ENCODE measurements at regions not wholly inside any gene's neighbourhood (a gene's known extent, or its start where the extent isn't known, plus 50 kb on each side); places are given as distances from the start of the nearest gene placed in this dataset.

DNA sequence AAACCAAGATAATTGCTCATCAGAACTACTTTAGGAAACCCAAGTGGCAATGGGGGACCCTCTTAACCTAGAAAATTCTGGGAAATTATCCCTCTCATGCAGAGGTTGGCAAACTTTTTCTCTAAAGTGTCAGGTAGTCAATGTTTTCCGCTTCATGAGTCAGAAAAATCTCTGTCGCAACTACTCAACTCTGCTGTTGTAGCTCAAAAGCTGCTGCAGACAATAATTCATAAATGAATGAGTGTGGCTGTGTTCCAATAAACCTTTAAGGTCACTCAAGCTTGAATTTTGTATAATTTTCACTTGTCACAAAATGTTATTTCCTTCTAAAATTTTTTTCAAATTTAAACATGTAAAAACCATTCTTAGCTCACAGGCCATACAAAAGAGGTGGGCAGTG is 193.4 kb upstream of the MID1 start:
- DNase-seq (ENCODE audit: low spot score), result no peak

DNA sequence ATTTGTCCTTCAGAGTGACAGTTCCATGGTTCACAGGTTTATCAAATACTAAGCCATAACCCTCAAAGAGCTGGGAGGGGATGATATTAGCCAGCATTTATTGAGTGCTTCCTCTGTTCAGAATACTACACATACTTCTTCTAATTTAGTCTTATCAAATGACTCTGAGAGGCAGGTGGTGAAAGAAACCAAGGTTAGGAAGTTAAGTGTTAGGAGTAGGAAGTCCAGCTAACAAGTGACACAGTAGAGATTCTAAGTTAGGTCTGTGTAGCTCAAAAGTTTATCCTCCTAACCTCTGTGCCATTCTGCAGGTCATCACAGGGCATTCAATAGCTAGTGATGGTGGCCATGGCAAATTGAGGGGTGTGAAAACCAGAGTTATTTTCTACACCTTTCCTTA is 198.3 kb upstream of the MID1 start:
- DNase-seq (ENCODE audit: low spot score), result no peak

DNA sequence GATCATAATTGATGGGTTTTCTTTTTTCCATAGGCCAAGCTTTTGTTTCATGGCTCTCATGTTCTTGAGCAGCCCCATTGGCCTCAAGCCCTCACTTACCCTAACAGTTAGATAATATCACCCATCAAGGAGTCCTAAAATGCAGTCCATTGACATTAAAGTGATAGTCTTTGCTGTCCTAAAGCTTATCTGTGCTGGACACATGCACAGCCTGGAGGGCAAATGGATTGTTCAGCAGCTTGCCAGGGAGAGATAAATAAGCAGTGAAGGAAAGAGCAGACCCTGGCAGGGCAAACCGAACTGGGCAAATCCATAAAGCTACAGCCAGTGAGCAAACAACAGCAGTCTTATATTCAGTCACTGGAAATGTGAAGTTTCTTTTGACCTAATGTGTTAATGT is 199.6 kb upstream of the MID1 start:
- DNase-seq (ENCODE audit: low spot score), result no peak

DNA sequence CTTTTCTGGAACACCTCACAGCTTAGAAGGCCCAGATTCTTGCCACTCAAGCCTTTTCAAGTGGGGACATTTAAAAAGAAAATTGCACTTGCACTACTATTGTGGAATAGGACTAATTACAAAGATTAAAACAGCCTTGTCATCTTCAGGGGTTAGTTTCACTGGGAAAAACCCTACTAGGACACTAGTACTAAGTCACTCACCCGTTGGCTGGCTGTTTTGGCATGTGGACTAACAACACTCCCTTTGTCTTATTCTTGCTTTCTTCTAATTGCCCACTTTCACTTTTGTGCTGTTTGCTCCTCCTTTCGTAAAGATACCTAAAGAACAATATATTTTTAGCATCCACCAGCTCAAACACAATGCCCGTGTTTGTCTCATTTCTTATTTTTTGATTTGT is 200.9 kb upstream of the MID1 start:
- no peak for DNase-seq (ENCODE audit: low spot score)

DNA sequence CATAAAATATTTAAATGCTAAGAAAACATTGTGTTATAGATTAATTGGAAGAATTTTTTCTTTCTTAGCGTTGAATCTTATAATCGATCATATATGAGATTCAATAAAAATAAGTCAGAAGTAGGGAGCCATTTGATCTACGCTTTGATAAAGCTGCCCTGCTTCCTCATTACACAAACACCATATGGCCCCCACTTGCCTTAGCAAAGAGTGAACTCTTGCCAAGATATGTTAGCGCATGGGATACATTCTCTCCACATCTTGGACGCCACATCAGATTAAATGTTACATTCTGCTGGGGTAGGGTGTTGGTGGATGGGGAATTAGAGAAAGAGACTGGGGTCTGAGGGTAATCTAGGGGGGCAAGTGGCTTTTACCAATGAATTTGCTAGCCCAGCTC is 207.7 kb upstream of the MID1 start:
- DNase-seq (ENCODE audit: low spot score), result no peak

DNA sequence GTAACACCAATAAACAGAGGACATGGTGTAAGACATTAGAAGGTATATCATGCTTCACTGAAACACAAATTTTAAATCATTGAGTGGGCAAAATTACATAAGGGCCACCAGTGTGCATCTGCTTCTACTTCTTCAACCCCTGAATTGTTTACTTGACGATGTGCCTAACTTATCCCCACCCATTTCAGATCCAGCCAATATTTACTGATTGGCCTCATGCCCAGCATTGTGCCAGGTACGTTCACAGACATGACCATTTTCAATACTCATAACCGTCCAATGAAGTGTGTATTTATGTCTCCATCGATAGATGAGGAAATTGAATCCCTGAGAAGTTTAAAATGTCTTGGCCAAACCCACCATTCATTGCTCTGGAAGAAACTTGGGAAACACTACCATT is 208.3 kb upstream of the MID1 start:
- no peak for DNase-seq (ENCODE audit: low spot score)

DNA sequence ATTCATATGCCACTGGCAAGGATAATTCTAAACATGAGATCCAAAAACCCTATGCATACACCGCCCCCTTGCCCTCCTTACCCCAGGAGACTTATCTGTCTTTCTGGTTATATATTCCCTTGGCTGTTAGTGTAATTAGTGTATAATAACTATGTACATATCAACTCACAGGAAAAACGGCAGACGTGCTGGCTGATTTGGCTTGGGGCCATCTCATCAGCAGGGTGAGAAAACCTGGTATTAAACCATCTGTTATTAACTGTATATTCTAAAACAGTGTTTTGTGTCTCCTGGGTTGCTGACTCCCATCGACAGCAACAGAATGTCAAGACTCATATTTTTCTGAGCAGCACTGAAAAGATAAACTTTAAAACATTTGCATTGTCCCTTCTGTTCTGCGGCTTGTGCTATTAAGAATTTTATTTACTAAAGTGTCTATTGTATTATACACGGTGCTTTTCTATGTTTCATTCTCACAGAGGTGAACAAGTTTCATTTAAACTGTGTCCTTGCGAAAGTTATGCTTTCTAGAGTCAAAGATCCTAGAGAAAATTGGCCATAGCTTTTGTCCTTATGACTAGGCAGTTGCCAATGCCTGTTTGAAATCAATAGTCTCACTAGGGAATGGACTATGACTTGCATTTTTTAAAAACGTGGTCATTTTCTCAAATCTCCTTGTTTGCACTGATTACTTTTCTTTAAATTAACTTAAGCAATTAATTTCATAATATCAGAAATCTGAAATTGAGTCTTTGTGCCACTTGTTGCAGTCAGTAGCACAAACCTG is 211.5 kb upstream of the MID1 start:
- no peak for DNase-seq (ENCODE audit: low spot score)

DNA sequence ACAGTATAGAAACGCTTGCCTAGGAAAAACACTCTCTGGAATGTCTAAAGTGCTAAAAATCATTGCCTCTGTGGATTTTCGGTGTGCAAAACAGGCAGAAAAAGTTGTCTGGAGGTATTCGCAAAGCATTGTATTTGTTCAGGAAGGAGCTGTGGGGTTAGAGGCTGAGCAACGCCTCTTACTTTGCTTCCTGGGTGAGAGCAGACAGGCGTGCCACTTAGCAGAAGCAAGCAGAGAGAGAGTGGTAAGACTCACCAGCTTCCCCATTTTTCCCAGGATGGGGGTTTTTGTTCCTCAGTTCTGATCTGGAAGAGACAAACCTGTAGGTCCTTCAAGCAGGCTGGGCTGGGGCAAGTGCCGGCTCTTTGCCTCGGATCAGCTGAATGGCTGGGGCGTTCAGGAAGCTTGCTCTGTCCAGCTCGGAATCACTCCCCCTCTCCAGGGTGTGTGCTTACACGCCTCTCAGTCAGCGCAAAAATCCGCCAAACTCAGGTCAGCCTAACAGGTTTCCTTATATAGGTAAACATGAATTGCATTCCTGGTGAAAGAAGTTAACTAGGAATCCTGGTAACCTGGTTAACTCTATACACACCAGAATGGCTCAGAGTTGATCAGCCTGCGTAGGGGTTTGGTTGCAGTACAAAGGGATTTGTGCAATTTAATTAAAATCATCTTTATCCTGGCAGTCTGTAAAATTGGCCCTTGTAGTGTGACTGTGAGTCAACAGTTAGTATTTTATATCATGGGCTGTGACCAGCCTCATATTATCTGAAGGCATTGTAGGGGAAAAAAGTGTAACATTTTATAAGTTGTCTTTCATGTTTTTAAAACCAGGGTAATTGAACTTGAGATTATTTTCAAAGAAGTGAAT is 213.1 kb upstream of the MID1 start:
- DNase-seq (ENCODE audit: low spot score), result no peak

DNA sequence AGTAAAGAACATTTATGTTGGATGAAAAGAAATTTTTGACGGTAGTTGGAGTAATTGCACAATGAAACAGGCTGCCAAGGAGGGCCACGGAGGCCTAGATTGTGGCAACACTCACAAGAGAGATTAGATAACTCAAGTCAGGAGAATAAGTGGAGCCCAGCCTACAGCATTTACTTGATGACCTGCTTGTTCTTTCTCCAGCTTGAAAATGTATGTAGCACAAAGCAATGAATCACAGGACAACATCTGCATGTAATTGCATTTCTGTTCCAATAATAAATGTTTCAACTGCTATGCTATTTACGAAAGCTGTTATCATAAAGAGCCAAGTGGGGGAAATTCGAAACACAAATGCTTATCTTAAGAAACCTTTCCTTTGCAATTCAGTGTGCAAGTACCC is 221.2 kb upstream of the MID1 start:
- DNase-seq (ENCODE audit: low spot score), result no peak

DNA sequence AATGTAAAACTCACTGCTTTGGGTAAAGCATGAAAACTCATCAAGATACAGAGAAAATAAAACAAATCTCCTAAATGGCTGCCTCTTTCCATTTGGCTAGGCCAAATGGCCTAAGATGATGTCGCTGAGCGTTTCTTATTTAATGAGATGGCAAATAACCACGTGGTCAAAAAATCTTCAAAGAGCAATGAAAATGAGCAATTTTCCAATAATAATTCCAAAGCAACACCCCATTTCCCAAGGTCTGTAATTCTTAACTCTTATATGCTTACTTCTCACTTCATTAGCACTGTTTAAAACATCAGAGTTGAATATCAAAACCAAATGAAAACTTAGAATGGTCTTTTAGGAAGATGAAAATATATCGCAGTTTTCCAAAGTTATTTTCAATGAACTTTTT is 222.3 kb upstream of the MID1 start:
- no peak for DNase-seq (ENCODE audit: low spot score)

DNA sequence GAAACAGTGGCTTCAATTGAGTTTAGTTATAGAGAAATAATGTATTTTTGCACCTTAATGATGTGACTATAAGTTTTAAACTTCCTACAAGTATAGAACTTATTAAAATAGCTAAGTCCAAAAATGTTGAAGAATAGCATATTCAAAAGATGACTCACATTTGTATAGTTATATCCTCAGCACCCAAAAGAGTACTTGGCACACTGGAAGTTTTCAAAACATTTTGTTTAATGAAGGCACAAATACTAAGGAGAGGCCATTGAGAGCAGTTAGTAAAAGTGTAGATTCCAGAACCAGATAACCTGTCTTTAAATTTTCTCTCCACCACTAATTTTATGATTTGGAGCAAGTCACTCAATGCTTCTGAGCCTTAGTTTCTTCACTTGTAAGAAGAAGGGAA is 226.9 kb upstream of the MID1 start:
- DNase-seq (ENCODE audit: low spot score), result peak; percentile 1

DNA sequence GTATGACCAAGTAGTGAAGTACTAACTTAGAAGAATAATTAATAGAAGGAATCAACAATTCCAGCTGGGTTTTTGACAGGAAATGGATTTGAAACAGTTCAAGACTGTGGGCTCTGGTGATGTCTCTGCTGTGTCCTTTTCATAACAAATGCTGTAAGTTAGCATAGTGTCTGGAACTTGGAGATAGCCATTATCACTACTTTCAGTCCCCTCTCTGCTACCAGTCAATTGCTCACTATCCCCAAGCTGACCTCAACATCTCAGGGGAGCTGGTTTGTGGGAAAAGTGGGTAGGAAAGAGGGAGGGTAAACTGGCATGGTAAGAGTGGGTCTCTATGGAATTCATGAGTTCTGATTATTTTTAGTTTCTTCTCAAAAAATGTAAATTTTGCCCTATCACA is 231.4 kb upstream of the MID1 start:
- DNase-seq (ENCODE audit: low spot score), result no peak

DNA sequence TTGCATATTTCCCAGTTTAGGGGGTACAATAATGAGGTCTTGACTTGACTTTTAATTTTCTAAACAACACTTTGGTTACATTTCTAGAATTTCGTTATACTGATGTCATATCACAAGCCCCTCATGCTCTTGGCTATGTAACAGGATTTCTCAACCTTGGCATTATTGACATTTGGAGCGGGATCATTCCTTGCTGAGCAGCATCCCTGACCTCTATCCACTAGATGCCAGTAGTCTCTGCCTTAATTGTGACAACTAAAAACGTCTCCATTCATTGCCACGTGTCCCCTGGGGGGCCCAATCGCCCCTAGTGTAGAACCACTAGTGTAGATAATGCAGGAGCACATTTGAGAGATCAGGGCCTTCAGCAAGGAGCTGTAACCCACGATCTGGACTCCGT is 234.2 kb upstream of the MID1 start:
- no peak for DNase-seq (ENCODE audit: low spot score)

DNA sequence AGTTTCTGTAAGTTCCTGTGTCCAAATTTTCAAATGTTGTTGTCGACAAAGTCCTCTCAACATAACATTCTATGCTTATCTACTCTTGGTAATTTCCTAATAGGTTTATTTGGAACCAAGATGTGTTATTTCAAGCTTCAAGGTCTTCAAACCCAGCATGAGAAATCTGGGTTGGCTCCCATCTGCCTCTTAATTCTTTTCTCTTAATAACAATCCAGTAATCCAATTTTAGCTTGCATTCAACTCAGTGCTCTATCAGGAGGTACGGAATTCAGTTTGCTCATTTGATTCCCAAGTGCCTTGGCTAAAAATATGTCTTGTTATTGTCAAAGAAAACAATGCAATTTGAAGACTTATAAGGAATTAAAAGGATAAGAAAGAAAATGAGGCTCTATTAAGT is 235.5 kb upstream of the MID1 start:
- no peak for DNase-seq (ENCODE audit: low spot score)

DNA sequence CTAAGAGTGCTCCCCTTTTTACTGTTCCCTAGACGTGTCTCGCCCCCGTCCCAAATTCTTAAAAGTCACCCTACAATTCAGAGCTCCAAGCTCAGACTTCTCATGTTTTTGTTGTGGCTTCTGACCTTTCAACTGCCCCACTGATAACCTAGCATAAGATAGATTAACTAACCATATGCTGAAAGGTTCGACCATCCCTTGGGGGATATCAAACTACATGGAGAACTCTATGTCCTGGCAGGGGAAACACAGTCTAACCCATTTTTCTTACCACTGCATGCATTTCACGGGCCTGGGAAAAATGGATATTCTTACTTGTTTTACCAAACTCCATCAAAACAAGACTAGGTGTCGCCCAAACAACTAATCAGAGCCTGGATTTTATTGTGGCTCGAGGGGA is 236.4 kb upstream of the MID1 start:
- DNase-seq (ENCODE audit: low spot score), result no peak

DNA sequence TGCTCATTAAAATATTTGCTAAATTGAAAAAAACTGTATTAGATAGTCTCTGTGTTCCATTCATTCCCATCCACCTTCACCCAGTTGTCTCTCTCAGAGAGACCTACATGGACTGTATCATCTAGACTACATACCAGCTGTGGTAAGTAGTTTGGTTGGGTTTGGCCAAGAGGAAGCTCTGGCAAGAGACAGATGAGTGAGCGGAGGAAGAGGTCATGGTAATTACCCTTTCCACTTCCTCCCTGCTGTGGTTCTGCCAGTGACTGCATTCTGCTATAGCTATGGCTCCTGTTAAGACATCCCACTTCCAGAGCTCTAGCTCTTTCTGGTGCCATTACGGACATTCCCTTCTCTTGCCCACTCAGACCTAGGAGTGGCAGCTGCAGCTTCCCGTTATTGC is 239.0 kb upstream of the MID1 start:
- DNase-seq (ENCODE audit: low spot score), result no peak

DNA sequence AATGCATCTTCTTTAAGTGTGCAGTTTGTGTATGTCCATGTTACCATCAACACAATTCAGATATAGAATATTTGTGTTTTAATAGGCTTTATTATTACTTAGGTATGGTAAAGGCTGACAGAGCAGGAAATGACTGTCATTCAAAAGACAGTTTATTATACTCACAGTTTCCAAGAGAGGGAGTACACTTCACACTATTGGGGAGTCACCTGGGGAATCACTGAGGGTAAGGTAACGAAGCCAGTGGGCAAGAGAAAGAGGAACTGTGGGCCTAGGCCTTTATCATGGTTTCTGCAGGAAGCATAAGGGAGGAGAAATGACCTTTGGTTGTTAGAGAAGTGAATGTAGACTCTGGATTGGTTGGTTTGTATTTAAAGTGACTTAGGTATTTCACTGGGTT is 235.1 kb upstream of the HCCS start:
- DNase-seq (ENCODE audit: low spot score), result no peak

DNA sequence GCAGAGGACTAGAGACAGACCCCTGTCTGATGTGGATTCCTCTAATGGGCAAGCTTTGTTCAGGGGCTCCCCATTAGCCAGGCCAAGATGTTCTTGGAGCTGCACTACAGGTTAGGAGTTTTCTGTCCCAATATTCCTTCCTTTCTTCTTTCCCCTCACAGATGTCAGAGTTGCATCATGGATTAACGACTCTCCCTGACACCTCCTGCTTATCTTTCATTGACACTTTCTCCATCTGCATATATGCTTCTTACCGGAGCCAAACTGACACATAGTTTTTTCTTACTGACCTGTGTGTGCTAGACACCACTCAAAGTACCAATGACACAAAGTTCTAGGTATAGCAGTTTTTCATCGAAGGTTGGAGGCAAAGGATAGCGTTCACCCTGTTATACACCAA is 228.6 kb upstream of the HCCS start:
- DNase-seq (ENCODE audit: low spot score), result no peak

DNA sequence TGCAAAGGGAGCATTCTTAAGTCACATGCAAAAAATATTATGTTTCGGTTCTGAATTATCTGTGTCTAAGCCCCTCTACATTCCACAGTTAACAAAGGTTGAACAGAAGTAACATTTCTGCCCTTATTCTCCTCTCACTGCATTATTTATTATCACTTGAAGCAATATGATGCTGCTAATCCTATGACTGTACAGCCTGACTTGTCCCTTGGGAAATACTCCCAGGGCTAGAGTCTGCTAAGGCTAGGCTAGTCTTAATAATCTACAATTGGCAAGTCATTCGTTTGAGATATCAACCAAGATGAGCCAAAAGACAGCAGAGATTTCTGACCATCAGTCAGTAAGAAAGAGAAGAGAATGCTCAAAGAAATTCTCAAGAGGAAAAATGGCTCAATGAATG is 226.9 kb upstream of the HCCS start:
- DNase-seq (ENCODE audit: low spot score), result peak; percentile 37

DNA sequence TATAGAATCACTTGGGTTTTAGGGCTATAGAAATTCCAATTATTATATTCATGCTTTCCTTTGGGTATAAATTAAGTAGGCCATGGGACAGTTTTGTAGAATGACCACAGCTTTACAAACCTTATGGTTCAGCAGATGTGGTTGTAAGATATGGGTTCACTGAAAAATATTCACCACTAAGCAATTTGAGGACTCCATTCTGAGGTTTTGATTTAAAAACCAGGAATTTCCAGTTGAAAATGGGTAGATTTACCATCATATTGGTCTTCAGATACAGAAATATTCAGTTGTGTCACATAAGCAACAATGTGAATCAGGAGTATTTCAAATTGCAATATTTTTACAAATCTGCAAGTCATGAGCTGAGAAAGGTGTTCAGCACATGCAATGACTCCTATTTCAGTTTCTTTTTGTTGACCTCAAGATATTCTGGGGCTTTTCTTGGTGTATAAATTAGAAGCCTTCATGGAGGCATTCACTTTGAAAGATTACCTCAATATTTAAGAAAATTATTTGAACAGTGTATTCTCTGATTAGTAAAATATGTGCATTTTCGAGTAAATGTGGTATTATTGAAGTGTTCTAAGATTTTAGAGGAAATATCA is 218.4 kb upstream of the HCCS start:
- DNase-seq (ENCODE audit: low spot score), result no peak

DNA sequence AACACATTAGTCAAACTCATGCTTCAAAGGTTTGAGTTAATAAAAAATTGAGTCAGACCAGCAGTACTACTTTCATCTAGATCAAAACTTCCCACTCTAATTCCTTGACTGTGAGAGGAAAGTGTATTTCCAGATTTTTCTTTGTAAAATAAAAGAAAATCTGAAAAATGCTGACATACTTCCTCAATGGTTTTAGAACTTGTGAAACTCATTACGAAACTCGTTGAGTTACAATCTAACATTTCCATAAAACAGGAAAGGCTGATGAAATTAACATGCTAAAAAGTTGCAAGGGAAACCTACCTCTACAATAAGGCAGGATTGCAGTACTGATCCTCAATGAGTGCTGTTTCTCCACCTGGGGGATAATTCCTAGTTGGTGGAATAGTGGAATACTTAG is 217.8 kb upstream of the HCCS start:
- no peak for DNase-seq (ENCODE audit: low spot score)

DNA sequence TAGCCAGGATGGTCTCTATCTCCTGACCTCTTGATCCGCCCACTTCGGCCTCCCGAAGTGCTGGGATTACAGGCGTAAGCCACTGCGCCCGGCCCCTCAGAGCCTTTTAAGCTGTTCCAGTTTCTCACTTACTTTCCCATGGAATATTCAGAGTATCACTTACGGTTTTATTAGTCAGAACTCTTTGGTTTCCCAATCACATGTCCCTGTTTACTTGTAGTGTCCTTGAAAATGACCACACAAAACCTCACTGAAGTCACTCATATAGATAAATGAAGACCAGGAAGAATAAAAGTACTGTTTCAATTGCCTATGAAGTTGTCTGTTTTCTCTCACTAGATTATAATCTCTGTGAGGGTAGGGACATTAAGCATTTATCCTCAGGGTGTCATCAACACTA is 217.2 kb upstream of the HCCS start:
- no peak for DNase-seq (ENCODE audit: low spot score)

DNA sequence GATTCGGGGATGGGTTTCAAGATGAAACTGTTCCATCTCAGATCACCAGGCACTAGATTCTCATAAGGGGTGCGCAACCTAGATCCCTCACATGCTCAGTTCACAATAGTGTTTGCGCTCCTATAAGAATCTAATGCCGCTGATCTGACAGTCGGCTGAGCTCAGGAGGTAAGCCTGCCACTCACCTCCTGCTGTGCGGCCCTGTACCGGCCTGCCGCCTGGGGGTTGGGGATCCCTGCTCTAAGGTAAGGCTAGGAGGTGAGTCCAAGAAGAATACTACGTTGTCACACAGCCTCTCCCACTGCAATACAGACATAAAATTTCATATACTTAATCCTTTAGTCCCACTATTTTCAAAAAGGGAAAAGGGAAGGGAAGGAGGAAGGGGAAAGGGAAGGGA is 213.4 kb upstream of the HCCS start:
- DNase-seq (ENCODE audit: low spot score), result no peak
